Endometrium (tissue), 2 donors: ENCODE measurements at regions not wholly inside any gene's neighbourhood (a gene's known extent, or its start where the extent isn't known, plus 50 kb on each side); places are given as distances from the start of the nearest gene placed in this dataset.
"Not testable (repeated sequence)": the region's sequence is repeated elsewhere in the genome, so short reads cannot be mapped to it uniquely, and the experiment has no call there.

Source experiments
- FAIRE-seq: peaks from 2 replicates; lab custom pipeline; 2012; peaks lifted over from hg19 to GRCh38; lab: Jason Lieb, UNC
- donor health status: control.
- donor health status: control.

- no peak for FAIRE-seq
Observed at GRCh38 chr4:189519186-189519585, 421.5 kb upstream of the FRG1 start.

- no peak for FAIRE-seq
Observed at GRCh38 chr4:189525304-189525703, 415.4 kb upstream of the FRG1 start.

DNA sequence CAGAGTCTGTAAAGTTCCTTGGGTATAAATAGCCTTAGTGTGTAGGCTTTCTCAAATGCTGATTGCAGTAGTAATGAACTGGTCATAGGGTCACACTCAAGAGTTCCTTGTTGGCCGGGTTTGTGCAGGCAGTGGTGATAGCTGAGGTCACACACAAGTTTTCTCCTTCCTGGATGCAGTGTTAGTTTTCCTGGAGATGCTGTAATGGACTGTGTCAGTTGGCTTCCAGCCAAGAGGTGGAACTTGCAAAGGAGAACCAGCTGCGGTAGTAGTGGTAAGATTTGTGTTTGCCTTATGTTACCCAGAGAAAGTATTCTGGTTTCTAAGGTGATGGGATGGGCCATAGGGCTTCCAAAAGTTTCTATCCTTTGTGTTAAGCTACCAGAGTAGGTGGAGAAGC lies 409.8 kb upstream of the FRG1 start:
- no peak for FAIRE-seq

- FAIRE-seq = no peak
Observed at GRCh38 chr4:189533603-189534002, 407.1 kb upstream of the FRG1 start.

- FAIRE-seq = no peak
Observed at GRCh38 chr4:189547559-189547958, 393.1 kb upstream of the FRG1 start.

DNA sequence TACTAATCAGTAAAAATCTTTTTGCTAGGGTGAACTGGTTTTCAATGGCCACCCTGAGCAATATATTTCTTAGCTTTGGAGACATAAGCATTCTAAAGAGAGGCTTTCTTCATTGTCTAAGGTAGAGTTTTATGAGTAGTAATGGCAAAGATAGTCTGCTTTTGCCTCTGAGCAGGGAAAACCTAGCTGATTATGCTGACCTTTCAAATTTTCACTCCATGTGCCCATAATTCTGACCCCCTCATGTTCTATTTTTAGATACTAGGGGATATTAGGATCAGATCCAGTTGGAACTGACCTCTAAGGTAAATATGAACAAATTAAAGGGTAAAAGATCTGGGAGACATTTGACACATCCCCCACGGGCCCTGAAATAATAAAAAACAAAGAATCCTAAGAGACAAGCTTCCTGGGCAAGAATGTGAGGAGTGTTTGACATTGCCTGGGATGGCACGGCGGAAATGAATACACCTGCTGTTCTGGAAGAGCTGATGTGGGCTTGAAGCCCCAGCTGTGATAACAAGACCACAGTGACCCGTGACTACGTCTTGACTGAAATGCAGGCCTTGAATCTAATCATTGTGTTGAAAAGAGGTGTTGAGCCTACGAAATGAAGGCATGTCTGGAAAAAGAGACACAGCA lies 392.1 kb upstream of the FRG1 start:
- no peak for FAIRE-seq

DNA sequence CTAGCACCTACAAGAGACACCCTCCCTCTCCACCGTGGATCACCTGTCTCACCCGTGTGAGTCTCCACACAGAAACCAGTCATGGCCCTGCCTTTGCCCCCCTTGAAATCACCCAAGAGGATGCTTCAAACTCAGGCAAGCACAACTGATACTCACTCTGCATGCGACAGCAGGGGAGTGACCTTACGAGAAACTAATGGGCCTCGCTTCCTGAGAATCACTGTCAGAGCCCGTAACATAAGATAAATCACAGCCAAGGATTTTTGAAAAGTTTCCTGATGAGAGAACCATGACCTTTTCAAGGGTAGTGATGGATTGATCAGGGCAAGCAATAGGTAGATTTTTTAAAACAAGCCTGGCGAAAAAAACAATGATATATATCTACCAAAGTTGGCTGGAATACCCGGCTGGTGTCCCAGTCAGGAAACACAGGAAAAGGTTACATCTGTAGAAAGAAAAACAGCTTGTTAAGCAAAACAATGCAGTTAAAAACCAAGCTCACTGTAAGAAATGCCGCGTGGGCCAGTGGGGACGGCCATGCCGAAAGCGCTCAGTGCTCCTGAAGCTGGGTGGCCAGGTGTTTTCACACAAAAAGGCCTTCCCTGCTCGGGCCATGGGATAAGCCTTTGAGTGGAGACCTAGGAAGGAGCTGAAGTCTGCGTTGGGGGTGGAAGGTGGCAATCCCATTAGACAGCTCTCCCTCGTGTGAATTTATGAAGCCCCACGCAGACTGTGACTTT lies 388.6 kb upstream of the FRG1 start:
- FAIRE-seq = not testable (repeated sequence)

DNA sequence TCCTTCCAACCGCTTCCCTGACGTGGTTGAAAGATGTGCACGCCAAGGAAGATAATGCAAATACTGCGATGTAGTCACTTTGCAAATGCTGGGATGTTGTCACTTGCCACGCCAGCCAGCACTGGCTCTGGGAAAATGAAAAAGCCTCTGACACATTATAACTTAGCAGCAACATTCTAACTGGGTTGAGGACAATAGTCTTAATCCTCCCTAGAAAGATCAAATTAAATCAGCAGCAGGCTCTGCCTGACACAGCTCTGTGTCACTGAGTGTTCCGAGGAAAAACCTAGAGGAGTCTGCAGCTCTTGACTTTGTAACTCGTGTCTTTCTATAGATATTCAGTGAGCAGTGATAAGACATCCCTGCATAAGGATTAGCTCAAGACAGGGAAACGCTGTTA lies 380.1 kb upstream of the FRG1 start:
- not testable (repeated sequence) for FAIRE-seq

DNA sequence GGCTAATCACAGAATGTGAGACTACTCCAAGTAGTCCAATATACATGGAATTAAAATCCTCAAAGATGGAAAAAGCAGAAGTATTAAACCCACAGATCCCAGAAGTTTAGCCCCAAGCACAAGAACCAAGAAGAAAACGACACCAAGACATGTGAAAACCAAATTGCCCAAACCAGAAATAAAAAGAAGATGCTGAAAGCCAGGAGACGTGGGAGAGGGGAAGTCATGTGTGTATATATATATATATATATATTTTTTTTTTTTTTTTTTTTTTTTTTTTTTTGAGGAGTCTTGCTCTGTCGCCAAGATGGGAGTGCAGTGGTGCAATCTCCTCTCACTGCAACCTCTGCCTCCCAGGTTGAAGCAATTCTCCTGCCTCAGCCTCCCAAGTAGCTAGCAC lies 376.9 kb upstream of the FRG1 start:
- not testable (repeated sequence) for FAIRE-seq

DNA sequence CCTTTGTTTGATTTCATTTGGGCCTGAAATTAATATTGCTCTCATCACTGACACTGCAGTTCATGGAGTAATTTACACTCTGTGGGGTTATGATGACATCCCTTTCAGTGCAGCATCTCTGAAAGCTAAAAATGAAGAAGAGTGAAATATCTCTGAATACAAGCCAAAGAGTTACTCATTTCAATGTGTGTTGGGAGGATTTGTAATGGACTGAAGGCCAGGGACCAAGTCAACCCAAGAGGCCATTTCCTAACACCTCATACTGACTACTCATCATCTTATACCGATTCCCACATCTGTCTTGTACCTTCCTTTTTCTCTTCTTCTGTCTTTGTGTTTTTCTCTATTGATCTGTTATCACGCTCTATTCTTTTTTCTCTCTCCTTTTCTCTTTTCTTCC lies 374.4 kb upstream of the FRG1 start:
- not testable (repeated sequence) for FAIRE-seq

GRCh38 chr4:189566900-189567299 lies 373.8 kb upstream of the FRG1 start:
- FAIRE-seq = not testable (repeated sequence)

- not testable (repeated sequence) for FAIRE-seq
Observed at GRCh38 chr4:189579645-189580044, 361.0 kb upstream of the FRG1 start.

GRCh38 chr4:189586908-189587632 lies 353.6 kb upstream of the FRG1 start:
- not testable (repeated sequence) for FAIRE-seq

- FAIRE-seq = not testable (repeated sequence)
Observed at GRCh38 chr4:189589201-189589600, 351.5 kb upstream of the FRG1 start.

DNA sequence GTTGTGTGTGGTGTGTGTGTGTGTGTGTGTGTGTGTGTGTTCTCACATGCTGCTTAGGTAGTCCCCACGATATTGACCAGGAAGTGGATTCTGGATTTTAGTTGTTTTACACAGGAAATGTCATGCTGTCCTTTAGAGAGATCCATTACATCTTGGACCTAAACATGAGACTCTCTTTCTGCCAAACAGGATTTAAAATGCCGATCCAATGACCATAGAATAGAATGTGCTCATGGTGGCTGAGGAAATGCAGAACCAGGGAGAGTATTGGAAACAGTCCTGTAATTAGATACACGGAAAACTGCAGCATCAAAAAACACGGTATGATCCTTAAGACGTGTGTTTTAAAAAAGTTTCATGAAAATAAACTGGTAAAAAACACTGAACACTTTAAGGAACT lies 347.8 kb upstream of the FRG1 start:
- FAIRE-seq = no peak

DNA sequence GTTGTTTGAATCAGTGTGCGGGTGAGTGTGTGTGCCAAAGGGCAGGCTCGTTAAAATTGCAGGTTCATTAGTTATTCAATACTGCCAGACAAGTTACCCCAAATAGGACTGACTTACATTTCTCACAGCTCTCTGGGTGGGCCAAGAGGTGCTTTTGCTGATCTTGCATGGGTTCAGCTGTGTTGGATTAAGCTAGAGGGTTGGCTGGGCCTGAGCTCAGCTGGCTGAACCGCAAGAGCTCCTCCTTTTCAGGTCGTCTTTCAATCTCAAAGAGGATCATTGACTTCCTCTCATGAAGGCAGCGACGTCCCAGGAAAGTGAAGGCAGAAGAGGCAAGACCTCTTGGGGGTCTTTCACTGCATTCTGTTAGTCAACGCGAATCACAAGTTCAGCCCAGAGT lies 343.3 kb upstream of the FRG1 start:
- FAIRE-seq = no peak

GRCh38 chr4:189600264-189600663 lies 340.4 kb upstream of the FRG1 start:
- FAIRE-seq = no peak

GRCh38 chr4:189600718-189601435 lies 339.8 kb upstream of the FRG1 start:
- FAIRE-seq = no peak

DNA sequence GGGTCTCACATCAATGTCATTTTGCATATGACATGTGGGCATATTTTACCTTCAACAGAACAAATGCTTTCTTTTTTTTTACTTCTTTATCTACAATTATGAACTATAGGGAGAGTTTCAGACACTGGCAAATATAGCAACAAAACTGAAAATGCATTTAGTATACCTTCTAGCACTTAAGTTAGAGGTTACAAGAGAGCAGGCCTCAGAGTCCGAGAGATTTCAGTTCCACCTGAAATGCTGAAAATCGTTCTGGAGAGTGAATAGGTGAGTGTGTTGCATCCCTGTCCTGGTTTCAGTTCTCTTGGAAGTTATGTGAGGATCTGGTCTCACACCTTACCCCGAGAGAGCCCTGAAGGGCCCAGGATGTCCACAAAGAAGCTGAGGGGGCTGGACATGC lies 337.8 kb upstream of the FRG1 start:
- not testable (repeated sequence) for FAIRE-seq

- FAIRE-seq = not testable (repeated sequence)
Observed at GRCh38 chr4:189610571-189610970, 330.1 kb upstream of the FRG1 start.

DNA sequence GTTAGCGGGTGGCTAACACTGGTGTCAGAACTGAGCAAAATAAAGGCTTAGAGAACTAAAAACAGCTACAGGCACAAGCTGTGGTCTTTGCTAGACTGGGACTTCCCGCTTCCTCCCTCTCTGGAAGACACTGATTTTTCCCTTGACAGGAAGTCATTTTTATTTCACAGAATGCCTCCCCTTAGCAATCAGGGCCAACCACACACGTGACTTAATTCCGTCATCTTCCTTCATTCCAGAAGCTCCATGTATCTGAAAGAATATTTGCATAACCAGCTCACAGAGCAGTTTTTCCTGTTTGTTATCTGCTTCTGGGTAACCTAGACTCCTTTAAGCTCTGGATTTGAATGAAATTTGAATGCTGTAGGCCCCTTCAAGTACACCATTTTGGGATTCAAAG lies 327.5 kb upstream of the FRG1 start:
- FAIRE-seq = no peak

DNA sequence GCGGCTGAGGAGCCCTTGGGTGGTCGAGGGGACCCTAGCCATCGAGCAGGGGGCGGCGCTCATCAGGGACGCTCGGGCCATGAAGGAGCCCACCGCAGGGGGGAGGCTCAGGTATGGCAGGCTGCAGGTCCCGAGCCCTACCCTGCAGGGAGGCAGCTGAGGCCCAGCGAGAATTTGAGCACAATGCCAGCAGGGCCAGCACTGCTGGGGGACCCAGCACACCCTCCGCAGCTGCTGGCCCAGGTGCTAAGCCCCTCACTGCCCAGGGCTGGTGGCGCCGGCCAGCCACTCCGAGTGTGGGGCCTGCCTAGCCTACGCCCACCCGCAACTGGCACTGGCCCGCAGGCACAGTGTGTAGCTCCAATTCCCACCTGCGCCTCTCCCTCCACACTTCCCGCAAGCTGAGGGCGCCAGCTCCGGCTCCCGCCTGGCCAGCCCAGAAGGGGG lies 325.4 kb upstream of the FRG1 start:
- FAIRE-seq = no peak
